Spinal cord (tissue), 9 donors: ENCODE measurements at regions not wholly inside any gene's neighbourhood (a gene's known extent, or its start where the extent isn't known, plus 50 kb on each side); places are given as distances from the start of the nearest gene placed in this dataset.

Experiments
- DNase-seq, 6 donors: peaks; one replicate each; pipeline versions ENCODE4 v3.0.0 to v3.0.0-alpha.2; 2013 to 2015; ENCODE audit warnings: low spot score in 6 of 6, low read depth in 4 of 6
- H3K27ac ChIP-seq: one replicate; pipeline ENCODE4 v1.5.1; 2013; ENCODE audit warnings: low read depth, low read length, control low read depth
- H3K27me3 ChIP-seq: one replicate; pipeline ENCODE4 v1.6.1; 2013; ENCODE audit warnings: low read length; ENCODE audit not compliant: control insufficient read depth, insufficient read depth
- H3K36me3 ChIP-seq: one replicate; pipeline ENCODE4 v1.6.1; 2013; ENCODE audit warnings: low read length; ENCODE audit not compliant: control insufficient read depth, insufficient read depth
- H3K4me1 ChIP-seq: one replicate; pipeline ENCODE4 v1.6.1; 2013; ENCODE audit warnings: low read length; ENCODE audit not compliant: control insufficient read depth, insufficient read depth
- H3K4me3 ChIP-seq: one replicate; pipeline ENCODE4 v1.5.1; 2013; ENCODE audit warnings: low read depth, low read length, control low read depth
- H3K9me3 ChIP-seq: one replicate; pipeline ENCODE4 v1.6.1; 2013; ENCODE audit warnings: low read length; ENCODE audit not compliant: control insufficient read depth, insufficient read depth
- WGBS: methylation state at CpG from one replicate; pipeline ENCODE4 v1.1.5; 2013; ENCODE audit warnings: missing lambda C conversion rate; ENCODE audit not compliant: insufficient coverage; 5-methylcytosine and 5-hydroxymethylcytosine counted together
- donor health status: healthy.

DNA sequence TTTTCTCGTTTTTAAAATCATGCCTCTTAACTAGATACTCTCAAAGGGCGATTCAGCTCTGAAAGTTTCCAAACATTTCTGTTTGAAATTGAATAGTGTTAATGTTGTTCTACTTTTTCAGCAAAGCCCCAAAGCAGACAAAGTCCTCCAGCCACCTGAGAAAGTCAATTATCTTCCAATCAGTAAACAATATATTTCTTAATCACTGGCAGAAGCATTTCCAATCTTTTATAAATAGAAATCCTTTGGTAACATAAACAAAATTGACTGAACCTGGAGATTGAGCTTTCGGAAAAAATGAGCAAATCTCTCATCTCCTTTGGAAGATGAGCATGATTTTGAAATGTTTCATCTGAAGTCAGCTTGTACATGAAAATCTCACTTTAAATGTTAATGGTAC, 84.4 kb upstream of the FIBIN start:
- no CpG with 5 or more reads among the region's 3 CpGs for WGBS
- H3K4me1 ChIP-seq = peaks cover 4% of the 10 kb centered on the region
- no peaks in the 10 kb centered on the region for H3K9me3 ChIP-seq
- no peaks in the 10 kb centered on the region for H3K36me3 ChIP-seq
- H3K4me3 ChIP-seq = no peak overlapping the region
- H3K27me3 ChIP-seq = no peaks in the 10 kb centered on the region
- DNase-seq = no peak
- no peak overlapping the region for H3K27ac ChIP-seq

DNA sequence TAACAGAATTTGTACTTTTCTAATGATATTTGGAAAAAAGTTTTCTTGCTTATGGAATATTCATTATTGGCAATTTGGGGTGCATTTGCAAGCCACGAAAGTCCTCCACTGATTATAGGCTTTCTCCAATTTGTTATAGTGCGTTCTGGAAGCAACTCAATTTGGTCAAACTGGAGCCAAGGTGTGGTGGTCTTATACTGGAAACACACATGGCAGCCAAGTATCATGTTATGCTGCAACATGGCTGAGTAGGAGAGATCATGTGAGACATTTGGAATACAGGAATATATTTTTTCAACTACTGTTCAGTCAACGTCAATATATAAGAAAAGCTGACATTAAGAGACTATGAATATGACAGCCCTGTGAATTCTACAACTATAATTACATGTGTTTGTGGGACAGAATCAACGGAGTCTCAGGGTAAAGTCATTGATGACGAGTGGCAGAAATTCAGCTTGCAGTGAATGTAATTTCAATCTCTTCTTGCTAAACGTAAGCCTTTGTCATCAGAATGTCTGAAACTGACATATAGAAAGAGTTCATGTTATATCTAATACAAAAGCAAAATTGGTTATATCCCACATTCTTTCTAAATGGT, 83.8 kb upstream of the FIBIN start:
- no peak overlapping the region for H3K27ac ChIP-seq
- no peak for DNase-seq
- 100% methylated on average over 1 of the region's 6 CpGs for WGBS

DNA sequence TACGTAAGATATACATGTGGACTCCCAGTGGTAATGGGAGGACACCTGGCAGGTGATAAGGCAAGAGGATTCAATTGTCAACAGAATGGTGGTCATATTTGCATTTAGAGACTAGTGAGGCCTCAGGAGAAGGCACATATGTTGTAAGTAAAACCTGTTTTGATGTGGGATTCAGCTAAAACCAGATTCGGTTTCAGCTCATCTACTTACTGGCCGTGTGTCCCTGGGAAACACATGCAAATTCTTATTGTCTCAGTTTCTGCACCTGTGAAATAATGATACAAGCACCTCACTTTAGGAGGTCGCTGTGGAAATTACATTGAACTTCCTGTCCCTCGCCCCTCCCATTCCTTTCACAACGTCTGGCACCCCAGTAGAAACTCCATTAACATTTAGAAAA, 78.9 kb upstream of the FIBIN start:
- WGBS = 94% methylated on average over 3 of the region's 6 CpGs
- no peaks in the 10 kb centered on the region for H3K36me3 ChIP-seq
- H3K4me3 ChIP-seq = no peak overlapping the region
- H3K27ac ChIP-seq = no peak overlapping the region
- H3K27me3 ChIP-seq = no peaks in the 10 kb centered on the region
- DNase-seq = no peak
- no peaks in the 10 kb centered on the region for H3K4me1 ChIP-seq
- H3K9me3 ChIP-seq = no peaks in the 10 kb centered on the region

More for the DNA sequence above, 83.8 kb upstream of the FIBIN start:
- H3K9me3 ChIP-seq = no peaks in the 10 kb centered on the region
- no peaks in the 10 kb centered on the region for H3K36me3 ChIP-seq
- H3K4me1 ChIP-seq = peaks cover 4% of the 10 kb centered on the region
- no peaks in the 10 kb centered on the region for H3K27me3 ChIP-seq
- no peak overlapping the region for H3K4me3 ChIP-seq

- DNase-seq = no peak
- no peaks in the 10 kb centered on the region for H3K36me3 ChIP-seq
- H3K4me3 ChIP-seq = no peak overlapping the region
- WGBS = no CpG with 5 or more reads among the region's 6 CpGs
- no peaks in the 10 kb centered on the region for H3K27me3 ChIP-seq
- no peaks in the 10 kb centered on the region for H3K9me3 ChIP-seq
- no peaks in the 10 kb centered on the region for H3K4me1 ChIP-seq
- no peak overlapping the region for H3K27ac ChIP-seq
Measured at GRCh38 chr11:26916805-26917204, 77.1 kb upstream of the FIBIN start.

- Histone ChIP-seq H3K27ac (no peak overlapping the region), H3K9me3 (peaks cover 1% of the 10 kb centered on the region), H3K27me3 (no peaks in the 10 kb centered on the region), H3K4me1 (no peaks in the 10 kb centered on the region), H3K36me3 (no peaks in the 10 kb centered on the region), H3K4me3 (no peak overlapping the region)
- no peak for DNase-seq
- WGBS = no CpG with 5 or more reads among the region's 3 CpGs
Measured at GRCh38 chr11:26928582-26928981, 65.3 kb upstream of the FIBIN start.

DNA sequence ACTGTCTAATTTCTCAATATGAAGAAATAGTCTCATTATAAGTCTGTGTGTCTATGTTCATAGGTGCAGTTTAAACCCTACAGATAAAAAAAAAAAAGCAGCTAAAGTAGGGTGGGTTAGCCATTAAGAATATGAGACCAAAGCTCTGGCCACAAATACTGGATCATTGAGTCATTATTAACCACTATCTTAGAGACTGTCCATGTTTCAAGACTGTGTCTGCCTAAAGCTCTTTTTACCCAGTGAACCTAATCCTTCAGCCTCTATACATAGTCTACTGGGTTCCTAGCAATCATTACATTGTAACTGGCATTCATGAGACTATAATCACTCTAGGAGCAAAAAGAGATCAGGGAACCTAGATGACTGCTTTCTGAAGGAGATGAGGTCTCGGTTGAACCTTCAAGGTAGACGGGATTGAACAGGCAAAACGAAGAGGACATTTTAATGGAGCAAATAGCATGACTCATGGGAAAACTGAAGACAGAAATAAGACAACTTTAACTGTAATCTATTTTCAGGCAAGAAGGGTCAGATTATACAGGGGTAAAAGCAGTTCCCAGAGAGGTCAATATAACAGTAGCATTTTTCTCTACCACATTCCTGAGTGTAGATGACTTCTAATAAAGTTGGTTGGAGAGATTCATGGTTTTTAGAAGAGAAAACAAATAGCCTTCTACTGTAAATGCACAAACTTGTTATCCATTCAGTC, 64.0 kb upstream of the FIBIN start:
- no peak for DNase-seq
- 100% methylated on average over 2 of the region's 3 CpGs for WGBS
- H3K4me1 ChIP-seq = no peaks in the 10 kb centered on the region
- H3K27ac ChIP-seq = no peak overlapping the region
- H3K4me3 ChIP-seq = no peak overlapping the region
- no peaks in the 10 kb centered on the region for H3K27me3 ChIP-seq
- H3K9me3 ChIP-seq = peaks cover 1% of the 10 kb centered on the region
- H3K36me3 ChIP-seq = no peaks in the 10 kb centered on the region

DNA sequence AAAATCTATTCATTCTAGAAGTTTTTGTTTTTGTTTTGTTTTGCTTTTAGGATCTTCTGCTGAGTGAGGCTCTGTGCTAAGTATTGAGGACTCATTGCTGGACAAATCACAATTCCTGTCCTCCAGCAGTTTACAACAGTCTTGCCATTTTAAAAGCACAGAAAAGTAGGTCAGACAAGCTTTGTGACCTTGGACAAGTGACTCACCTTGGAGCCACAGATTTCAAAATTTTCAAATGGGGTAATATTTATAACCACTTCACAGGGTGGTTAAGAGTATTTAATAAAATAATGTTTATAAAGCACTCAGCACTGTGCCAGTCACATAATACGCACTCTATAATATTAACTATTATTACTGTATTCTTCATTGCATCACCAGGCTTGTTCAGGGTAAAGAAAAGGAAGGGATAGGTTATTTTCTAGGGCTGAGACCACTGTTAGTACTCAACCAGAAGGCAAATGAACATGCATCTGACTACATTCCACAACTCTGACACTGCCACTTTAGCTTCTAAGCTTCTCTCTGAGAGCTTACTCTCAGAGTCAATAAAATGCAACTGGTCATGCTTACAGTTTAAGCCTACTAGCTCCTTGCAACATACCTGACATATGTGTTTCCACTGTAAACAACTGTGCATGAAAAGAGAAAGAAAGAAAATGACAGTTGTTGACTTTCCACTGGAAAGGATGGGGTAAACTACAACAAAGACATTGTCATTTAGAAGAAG, 63.2 kb upstream of the FIBIN start:
- Histone ChIP-seq H3K4me3 (no peak overlapping the region), H3K4me1 (no peaks in the 10 kb centered on the region), H3K27ac (no peak overlapping the region), H3K9me3 (peaks cover 1% of the 10 kb centered on the region), H3K36me3 (no peaks in the 10 kb centered on the region), H3K27me3 (no peaks in the 10 kb centered on the region)
- no CpG with 5 or more reads among the region's 1 CpG for WGBS
- DNase-seq = no peak

DNA sequence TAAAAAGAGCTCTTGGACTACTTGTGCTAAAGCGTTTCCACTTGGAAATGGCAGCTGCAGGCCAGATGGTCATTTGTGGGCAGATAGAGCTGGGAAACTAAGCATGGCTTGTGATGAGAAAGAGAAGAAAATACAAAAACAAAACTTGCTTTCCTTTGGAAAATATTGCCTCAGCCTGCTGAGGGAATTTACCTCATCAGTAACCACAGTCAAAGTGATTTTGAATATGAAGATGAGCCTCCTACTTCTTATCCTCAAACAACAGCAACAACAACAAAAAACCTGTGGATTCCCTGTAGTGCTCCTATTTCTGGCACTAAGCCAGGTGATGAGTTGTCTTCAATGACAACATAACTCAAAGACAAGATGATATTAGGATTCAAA, 62.7 kb upstream of the FIBIN start:
- no peaks in the 10 kb centered on the region for H3K36me3 ChIP-seq
- H3K27ac ChIP-seq = no peak overlapping the region
- peaks cover 1% of the 10 kb centered on the region for H3K9me3 ChIP-seq
- no peaks in the 10 kb centered on the region for H3K4me1 ChIP-seq
- DNase-seq = peak in 1 of 6 donors; percentile 41
- no peaks in the 10 kb centered on the region for H3K27me3 ChIP-seq
- no CpG with 5 or more reads among the region's 1 CpG for WGBS
- H3K4me3 ChIP-seq = no peak overlapping the region

DNA sequence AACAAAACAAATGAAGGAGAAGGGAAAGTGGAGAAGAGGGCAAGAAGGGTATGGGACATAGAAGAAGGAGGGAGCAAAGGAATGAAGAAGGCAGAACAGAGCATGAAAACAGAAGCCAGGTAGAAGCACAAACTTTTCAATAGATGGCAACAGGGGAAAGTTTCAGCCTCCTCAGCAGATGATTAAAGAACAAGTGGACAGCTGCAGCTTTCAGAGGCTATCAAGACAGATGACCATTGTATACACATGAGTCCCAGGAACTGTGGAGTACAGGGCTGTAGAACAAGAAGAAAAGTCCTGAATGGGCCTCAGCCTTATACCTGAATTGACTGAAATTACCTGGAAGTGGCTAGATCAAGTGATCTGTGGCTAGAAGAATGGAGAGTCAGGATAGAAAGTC, 62.0 kb upstream of the FIBIN start:
- no peaks in the 10 kb centered on the region for H3K27me3 ChIP-seq
- H3K27ac ChIP-seq = peak overlapping the region; percentile 26
- no peaks in the 10 kb centered on the region for H3K4me1 ChIP-seq
- no peaks in the 10 kb centered on the region for H3K9me3 ChIP-seq
- H3K4me3 ChIP-seq = no peak overlapping the region
- H3K36me3 ChIP-seq = no peaks in the 10 kb centered on the region
- DNase-seq = no peak

- Histone ChIP-seq H3K9me3 (no peaks in the 10 kb centered on the region), H3K27ac (no peak overlapping the region), H3K36me3 (no peaks in the 10 kb centered on the region), H3K4me1 (no peaks in the 10 kb centered on the region), H3K4me3 (no peak overlapping the region), H3K27me3 (no peaks in the 10 kb centered on the region)
- DNase-seq = no peak
- 73% methylated on average over 1 of the region's 3 CpGs for WGBS
Measured at GRCh38 chr11:26936109-26936508, 57.8 kb upstream of the FIBIN start.
